GM23338 (cell line): ENCODE measurements at regions not wholly inside any gene's neighbourhood (a gene's known extent, or its start where the extent isn't known, plus 50 kb on each side); places are given as distances from the start of the nearest gene placed in this dataset.

Source experiments
- ATAC-seq: fragments of 200-7000 bp; cut with Tn5 transposase; 3 replicates; pipeline ENCODE4 v1.9.1; 2020
- DNase-seq: peaks from one replicate; pipeline ENCODE4 v3.0.0-alpha.2; 2015; ENCODE audit warnings: low spot score
- H2AFZ ChIP-seq: fragments of 200-600 bp; sonication (generic); 2 replicates; pipeline ENCODE4 v1.8.0; 2016; ENCODE audit warnings: antibody characterized with exemption, mild to moderate bottlenecking, moderate library complexity
- H3F3A ChIP-seq: fragments of 200-600 bp; sonication (generic); replicated peaks from 2 replicates; pipeline ENCODE4 v1.8.0; 2017; ENCODE audit warnings: antibody characterized with exemption, mixed run types, low read depth
- H3K27ac ChIP-seq: fragments of 200-600 bp; sonication (generic); 2 replicates; pipeline ENCODE4 v1.6.1; 2016; ENCODE audit warnings: low read depth
- H3K27me3 ChIP-seq: fragments of 200-600 bp; sonication (generic); 2 replicates; pipeline ENCODE4 v1.8.0; 2016; ENCODE audit warnings: mild to moderate bottlenecking, mixed run types, moderate library complexity; ENCODE audit not compliant: insufficient read depth
- H3K36me3 ChIP-seq: fragments of 200-600 bp; sonication (generic); 2 replicates; pipeline ENCODE4 v1.8.0; 2016; ENCODE audit warnings: mild to moderate bottlenecking; ENCODE audit not compliant: insufficient read depth
- H3K4me1 ChIP-seq: fragments of 200-600 bp; sonication (generic); 2 replicates; pipeline ENCODE4 v1.8.0; 2016; ENCODE audit warnings: mild to moderate bottlenecking, moderate library complexity; ENCODE audit not compliant: insufficient read depth
- H3K4me2 ChIP-seq: fragments of 200-600 bp; sonication (generic); 2 replicates; pipeline ENCODE4 v1.7.1; 2017; ENCODE audit warnings: mixed run types
- H3K4me3 ChIP-seq: fragments of 200-600 bp; sonication (generic); 2 replicates; pipeline ENCODE4 v1.6.1; 2016; ENCODE audit warnings: mixed run types
- H3K79me2 ChIP-seq: fragments of 200-600 bp; sonication (generic); replicated peaks from 2 replicates; pipeline ENCODE4 v1.8.0; 2017; ENCODE audit warnings: mild to moderate bottlenecking; ENCODE audit not compliant: insufficient read depth
- H3K9me2 ChIP-seq: fragments of 200-600 bp; sonication (generic); 2 replicates; pipeline ENCODE4 v1.8.0; 2017; ENCODE audit not compliant: insufficient read depth
- H4K20me1 ChIP-seq: fragments of 200-600 bp; sonication (generic); replicated peaks from 2 replicates; pipeline ENCODE4 v1.8.0; 2017; ENCODE audit warnings: mild to moderate bottlenecking; ENCODE audit not compliant: insufficient read depth
- H3K27ac Mint-ChIP-seq: 2 replicates; pipeline ENCODE4 v1.8.0; 2020; ENCODE audit warnings: inconsistent platforms, mild to moderate bottlenecking, moderate library complexity, mixed read lengths
- H3K27me3 Mint-ChIP-seq: 3 replicates; pipeline ENCODE4 v1.8.0; 2022; ENCODE audit warnings: low read depth, mild to moderate bottlenecking, moderate library complexity, mixed read lengths, inconsistent platforms; ENCODE audit not compliant: insufficient read depth, poor library complexity
- H3K36me3 Mint-ChIP-seq: 3 replicates; pipeline ENCODE4 v1.8.0; 2021; ENCODE audit warnings: low read depth, mild to moderate bottlenecking, inconsistent platforms, moderate library complexity, mixed read lengths
- H3K4me1 Mint-ChIP-seq: 3 replicates; pipeline ENCODE4 v1.8.0; 2020; ENCODE audit warnings: mild to moderate bottlenecking, inconsistent platforms, mixed read lengths
- H3K4me3 Mint-ChIP-seq: 3 replicates; pipeline ENCODE4 v1.8.0; 2021; ENCODE audit warnings: moderate library complexity, mild to moderate bottlenecking, inconsistent platforms, mixed read lengths
- H3K9me3 Mint-ChIP-seq: 3 replicates; pipeline ENCODE4 v1.8.0; 2020; ENCODE audit warnings: moderate library complexity, mild to moderate bottlenecking, inconsistent platforms, mixed read lengths
- CREB1 ChIP-seq: fragments of 250-450 bp; sonication (Bioruptor Pico); IDR thresholded peaks from 2 replicates; pipeline ENCODE4 v1.5.0; 2020; ENCODE audit warnings: low read depth, mild to moderate bottlenecking, moderate library complexity
- EZH2phosphoT487 ChIP-seq: fragments of 200-600 bp; sonication (generic); IDR thresholded peaks from one replicate; pipeline ENCODE4 v1.8.1; 2018; ENCODE audit warnings: antibody characterized with exemption; ENCODE audit not compliant: unreplicated experiment
- REST ChIP-seq: IDR thresholded peaks from one replicate; pipeline ENCODE4 v1.6.1; 2018; ENCODE audit warnings: antibody characterized with exemption; ENCODE audit not compliant: unreplicated experiment
- STAT1 ChIP-seq: IDR thresholded peaks from one replicate; pipeline ENCODE4 v1.6.1; 2016; ENCODE audit warnings: antibody characterized with exemption; ENCODE audit not compliant: unreplicated experiment
- ZNF114 ChIP-seq: fragments of 250-450 bp; sonication (Bioruptor Pico); IDR thresholded peaks from 2 replicates; pipeline ENCODE4 v1.5.0; 2020; ENCODE audit warnings: mild to moderate bottlenecking, moderate library complexity
- ZNF331 ChIP-seq: fragments of 250-450 bp; sonication (Bioruptor Pico); IDR thresholded peaks from 2 replicates; pipeline ENCODE4 v1.5.0; 2020; ENCODE audit warnings: low read depth, mild to moderate bottlenecking, moderate library complexity
- ZNF462 ChIP-seq: fragments of 250-450 bp; sonication (Bioruptor Pico); IDR thresholded peaks from 2 replicates; pipeline ENCODE4 v1.5.0; 2020; ENCODE audit warnings: mild to moderate bottlenecking, moderate library complexity

GRCh38 chr6:99810295-99810694, 183.7 kb downstream of the MCHR2 start (continued):
- TF ChIP-seq REST: no peak

GRCh38 chr6:99810942-99811620, 182.9 kb downstream of the MCHR2 start:
- Histone ChIP-seq H3K4me3 (no peak overlapping the region), H3K36me3 (no peaks in the 10 kb centered on the region), H3K9me2 (no peaks in the 10 kb centered on the region), H2AFZ (0 out of 2 replicates have a peak overlapping the region, but pooled peaks have one; percentile 4), H3K27me3 (no peaks in the 10 kb centered on the region), H3F3A (no peaks in the 10 kb centered on the region), H3K4me2 (no peak overlapping the region), H3K79me2 (no peaks in the 10 kb centered on the region), H4K20me1 (no peaks in the 10 kb centered on the region), H3K4me1 (peaks cover 3% of the 10 kb centered on the region), H3K27ac (no peak overlapping the region)
- Mint-ChIP-seq H3K36me3 (no peaks in the 10 kb centered on the region), H3K27ac (no peak overlapping the region), H3K4me3 (no peak overlapping the region), H3K4me1 (peaks cover 17% of the 10 kb centered on the region), H3K9me3 (peaks cover 3% of the 10 kb centered on the region; the same call in 1 of the 3 replicates), H3K27me3 (no peaks in the 10 kb centered on the region)
- TF ChIP-seq STAT1 (no peak), EZH2phosphoT487 (no peak), CREB1 (no peak), ZNF331 (no peak), ZNF114 (CRISPR knock-in tag) (no peak), ZNF462 (CRISPR knock-in tag) (no peak)
- peak; percentile 63 for DNase-seq
- ATAC-seq: peak; percentile 64; the same call in 2 of the 3 replicates
